ENCODE measurements at regions not wholly inside any gene's neighbourhood (a gene's known extent, or its start where the extent isn't known, plus 50 kb on each side); places are given as distances from the start of the nearest gene placed in this dataset.
"Not testable (repeated sequence)": the region's sequence is repeated elsewhere in the genome, so short reads cannot be mapped to it uniquely, and the experiment has no call there.

GRCh38 chr7:49708590-49708989, 64.8 kb upstream of the VWC2 start:
- no peak overlapping the region for H2AFZ ChIP-seq (ENCODE audit: low read length)
- H3K36me3 ChIP-seq (ENCODE audit: insufficient read depth, low read length): no peaks in the 10 kb centered on the region
- H3K79me2 ChIP-seq (ENCODE audit: insufficient read depth, low read length): no peaks in the 10 kb centered on the region
- no peaks in the 10 kb centered on the region for H3K9me3 ChIP-seq (ENCODE audit: low read length)
- TF ChIP-seq CTCF (IDR thresholded peaks at IDR 0.05; ENCODE audit: low read length): no peak
- no peak for TF ChIP-seq EZH2 (IDR thresholded peaks at IDR 0.05; ENCODE audit: borderline replicate concordance, low read length)
- H3K9ac ChIP-seq (ENCODE audit: low read length): no peak overlapping the region
- H3F3A ChIP-seq (ENCODE audit: insufficient read depth, low read length): no peaks in the 10 kb centered on the region
- H3K9me2 ChIP-seq (ENCODE audit: low read depth, low read length): no peaks in the 10 kb centered on the region
- H3K4me1 ChIP-seq (ENCODE audit: insufficient read depth, low read length, severe bottlenecking): peaks cover 4% of the 10 kb centered on the region
- H3K27ac ChIP-seq (ENCODE audit: low read depth, low read length, poor library complexity, severe bottlenecking): no peak overlapping the region
- no peak overlapping the region for H3K4me3 ChIP-seq (ENCODE audit: low read depth, low read length, poor library complexity, severe bottlenecking)
- H3K27me3 ChIP-seq (ENCODE audit: insufficient read depth, low read length): no peaks in the 10 kb centered on the region
- no peak overlapping the region for H3K4me2 ChIP-seq (ENCODE audit: low read length)
- no peaks in the 10 kb centered on the region for H4K20me1 ChIP-seq (ENCODE audit: insufficient read depth, low read length)

GRCh38 chr7:49711072-49711723, 62.2 kb upstream of the VWC2 start:
- H3K4me3 ChIP-seq (ENCODE audit: low read depth, low read length, poor library complexity, severe bottlenecking); H3K9me3 ChIP-seq (ENCODE audit: low read length); H3K4me1 ChIP-seq (ENCODE audit: insufficient read depth, low read length, severe bottlenecking); H3K27ac ChIP-seq (ENCODE audit: low read depth, low read length, poor library complexity, severe bottlenecking); H3K9ac ChIP-seq (ENCODE audit: low read length); H3K36me3 ChIP-seq (ENCODE audit: insufficient read depth, low read length); H3K27me3 ChIP-seq (ENCODE audit: insufficient read depth, low read length); H3K4me2 ChIP-seq (ENCODE audit: low read length); H4K20me1 ChIP-seq (ENCODE audit: insufficient read depth, low read length); H2AFZ ChIP-seq (ENCODE audit: low read length); H3K9me2 ChIP-seq (ENCODE audit: low read depth, low read length); H3K79me2 ChIP-seq (ENCODE audit: insufficient read depth, low read length); H3F3A ChIP-seq (ENCODE audit: insufficient read depth, low read length): not testable (repeated sequence)

GRCh38 chr7:49714182-49714581, 59.3 kb upstream of the VWC2 start:
- Histone ChIP-seq H3K9me2 (ENCODE audit: low read depth, low read length) (no peaks in the 10 kb centered on the region), H3K36me3 (ENCODE audit: insufficient read depth, low read length) (no peaks in the 10 kb centered on the region), H3K4me2 (ENCODE audit: low read length) (no peak overlapping the region), H2AFZ (ENCODE audit: low read length) (no peak overlapping the region), H3K79me2 (ENCODE audit: insufficient read depth, low read length) (no peaks in the 10 kb centered on the region), H3F3A (ENCODE audit: insufficient read depth, low read length) (no peaks in the 10 kb centered on the region), H3K27ac (ENCODE audit: low read depth, low read length, poor library complexity, severe bottlenecking) (no peak overlapping the region), H3K9me3 (ENCODE audit: low read length) (no peaks in the 10 kb centered on the region), H3K9ac (ENCODE audit: low read length) (no peak overlapping the region), H3K4me3 (ENCODE audit: low read depth, low read length, poor library complexity, severe bottlenecking) (no peak overlapping the region), H3K4me1 (ENCODE audit: insufficient read depth, low read length, severe bottlenecking) (no peaks in the 10 kb centered on the region), H4K20me1 (ENCODE audit: insufficient read depth, low read length) (no peaks in the 10 kb centered on the region), H3K27me3 (ENCODE audit: insufficient read depth, low read length) (no peaks in the 10 kb centered on the region)
- no peak for TF ChIP-seq EZH2 (IDR thresholded peaks at IDR 0.05; ENCODE audit: borderline replicate concordance, low read length)
- TF ChIP-seq CTCF (IDR thresholded peaks at IDR 0.05; ENCODE audit: low read length): no peak

GRCh38 chr7:49715486-49715885, 58.0 kb upstream of the VWC2 start:
- Histone ChIP-seq H3K27ac (ENCODE audit: low read depth, low read length, poor library complexity, severe bottlenecking) (no peak overlapping the region), H3K4me2 (ENCODE audit: low read length) (no peak overlapping the region), H3K27me3 (ENCODE audit: insufficient read depth, low read length) (no peaks in the 10 kb centered on the region), H3K9ac (ENCODE audit: low read length) (no peak overlapping the region), H3K36me3 (ENCODE audit: insufficient read depth, low read length) (no peaks in the 10 kb centered on the region), H4K20me1 (ENCODE audit: insufficient read depth, low read length) (no peaks in the 10 kb centered on the region), H3K4me3 (ENCODE audit: low read depth, low read length, poor library complexity, severe bottlenecking) (no peak overlapping the region), H3K4me1 (ENCODE audit: insufficient read depth, low read length, severe bottlenecking) (no peaks in the 10 kb centered on the region), H3K79me2 (ENCODE audit: insufficient read depth, low read length) (no peaks in the 10 kb centered on the region), H2AFZ (ENCODE audit: low read length) (no peak overlapping the region), H3K9me3 (ENCODE audit: low read length) (no peaks in the 10 kb centered on the region), H3F3A (ENCODE audit: insufficient read depth, low read length) (no peaks in the 10 kb centered on the region), H3K9me2 (ENCODE audit: low read depth, low read length) (no peaks in the 10 kb centered on the region)
- no peak for TF ChIP-seq CTCF (IDR thresholded peaks at IDR 0.05; ENCODE audit: low read length)
- no peak for TF ChIP-seq EZH2 (IDR thresholded peaks at IDR 0.05; ENCODE audit: borderline replicate concordance, low read length)

All from OCI-LY1 (cell line).